ENCODE measurements at regions not wholly inside any gene's neighbourhood (a gene's known extent, or its start where the extent isn't known, plus 50 kb on each side); places are given as distances from the start of the nearest gene placed in this dataset.

DNA sequence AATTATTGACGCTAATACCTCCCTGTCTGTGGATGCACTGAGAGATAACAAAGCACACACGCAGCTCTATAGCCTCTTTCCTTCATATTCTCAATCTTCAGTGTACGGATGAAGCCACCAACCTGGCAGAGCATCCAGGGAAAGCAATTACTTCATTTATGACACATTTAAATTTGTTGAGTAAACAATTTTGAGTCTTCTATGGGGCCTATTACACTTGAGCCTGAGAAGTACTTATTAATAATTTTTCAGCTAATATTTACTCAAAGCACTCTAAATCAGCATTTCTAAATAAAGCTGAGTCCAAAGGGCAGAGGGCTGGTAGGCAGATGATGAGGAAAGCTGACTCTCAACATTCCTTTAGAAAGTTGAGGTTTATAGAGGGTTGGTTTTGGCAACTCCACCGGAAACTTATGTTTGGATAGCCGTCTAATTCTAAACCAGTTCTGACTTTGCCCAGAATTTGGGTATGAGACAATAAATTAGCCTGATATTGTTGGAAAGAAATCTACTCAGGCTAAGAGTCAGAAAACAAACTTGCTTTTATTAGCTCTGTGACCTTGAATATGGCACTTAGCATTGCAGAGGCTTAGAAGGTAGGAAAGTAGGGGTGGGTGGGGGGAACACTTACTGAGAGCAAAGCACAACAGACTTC lies 643.5 kb downstream of the CDH11 start:
- TF ChIP-seq TAF1 (IDR thresholded peaks at IDR 0.05; ENCODE audit: borderline replicate concordance, insufficient read depth, low read length) (no peak), REST (IDR thresholded peaks at IDR 0.05; ENCODE audit: insufficient read depth in 1 of 2, low read depth in 2 of 2, low read length in 2 of 2) (no peak), POLR2AphosphoS5 (IDR thresholded peaks at IDR 0.05; ENCODE audit: low read depth, low read length) (no peak), FOXP2 (optimal IDR thresholded peaks at IDR 0.05; ENCODE audit: borderline replicate concordance, extremely low read depth, extremely low read length, insufficient read depth) (no peak), SIN3A (IDR thresholded peaks at IDR 0.05; ENCODE audit: borderline replicate concordance, insufficient read depth, low read length) (no peak)

Data from PFSK-1 (cell line).